Smooth muscle cell (in vitro differentiated cells): ENCODE measurements at regions not wholly inside any gene's neighbourhood (a gene's known extent, or its start where the extent isn't known, plus 50 kb on each side); places are given as distances from the start of the nearest gene placed in this dataset.

ENCODE experiments used
- DNase-seq: peaks from one replicate; lab custom pipeline; 2025; ENCODE audit not compliant: unreplicated experiment; lab: John Stamatoyannopoulos, UW
- H2AFZ ChIP-seq: fragments of 200-600 bp; sonication (generic); 2 replicates; pipeline ENCODE4 v1.6.0; 2016; ENCODE audit warnings: antibody characterized with exemption, low read depth, mild to moderate bottlenecking
- H3F3A ChIP-seq: fragments of 200-600 bp; sonication (generic); 2 replicates; pipeline ENCODE4 v1.6.0; 2017; ENCODE audit warnings: antibody characterized with exemption, low read depth
- H3K27ac ChIP-seq: fragments of 200-600 bp; sonication (generic); 2 replicates; pipeline ENCODE4 v1.5.1; 2016; ENCODE audit warnings: low read depth, mild to moderate bottlenecking
- H3K27me3 ChIP-seq: fragments of 200-600 bp; sonication (generic); 2 replicates; pipeline ENCODE4 v1.6.1; 2016; ENCODE audit warnings: low read depth, mild to moderate bottlenecking
- H3K36me3 ChIP-seq: fragments of 200-600 bp; sonication (generic); 2 replicates; pipeline ENCODE4 v1.5.1; 2016; ENCODE audit warnings: low read depth
- H3K4me1 ChIP-seq: fragments of 200-600 bp; sonication (generic); 2 replicates; pipeline ENCODE4 v1.5.1; 2016; ENCODE audit warnings: low read depth
- H3K4me2 ChIP-seq: fragments of 200-600 bp; sonication (generic); 2 replicates; pipeline ENCODE4 v1.6.0; 2016; ENCODE audit warnings: mild to moderate bottlenecking
- H3K4me3 ChIP-seq: fragments of 200-600 bp; sonication (generic); 2 replicates; pipeline ENCODE4 v1.5.1; 2016; ENCODE audit warnings: mild to moderate bottlenecking
- H3K79me2 ChIP-seq: fragments of 200-600 bp; sonication (generic); 2 replicates; pipeline ENCODE4 v1.6.0; 2016; ENCODE audit warnings: low read depth, mild to moderate bottlenecking
- H3K9ac ChIP-seq: fragments of 200-600 bp; sonication (generic); 2 replicates; pipeline ENCODE4 v1.6.0; 2016; ENCODE audit warnings: low read depth
- H3K9me3 ChIP-seq: fragments of 200-600 bp; sonication (generic); replicated peaks from 2 replicates; pipeline ENCODE4 v1.5.1; 2016; ENCODE audit warnings: low read depth
- H4K20me1 ChIP-seq: fragments of 200-600 bp; sonication (generic); 2 replicates; pipeline ENCODE4 v1.6.0; 2016; ENCODE audit warnings: low read depth
- CTCF ChIP-seq: fragments of 200-600 bp; sonication (generic); IDR thresholded peaks from 2 replicates; pipeline ENCODE4 v1.5.1; 2017; ENCODE audit warnings: borderline replicate concordance, mild to moderate bottlenecking, antibody characterized with exemption; ENCODE audit not compliant: insufficient read depth, poor library complexity, severe bottlenecking
- WGBS: methylation state at CpG from one replicate; pipeline ENCODE4 v1.1.7; 2016; ENCODE audit warnings: low lambda C conversion rate; 5-methylcytosine and 5-hydroxymethylcytosine counted together

- no peak for TF ChIP-seq CTCF
- H3F3A ChIP-seq, result no peaks in the 10 kb centered on the region
- H3K4me3 ChIP-seq, result no peak overlapping the region
- no peaks in the 10 kb centered on the region for H3K27me3 ChIP-seq
- H2AFZ ChIP-seq, result no peak overlapping the region
- H3K79me2 ChIP-seq, result no peaks in the 10 kb centered on the region
- H3K4me1 ChIP-seq, result no peaks in the 10 kb centered on the region
- no peaks in the 10 kb centered on the region for H3K36me3 ChIP-seq
- WGBS, result 96% methylated on average over 8 of the region's 8 CpGs
- H3K9me3 ChIP-seq, result no peaks in the 10 kb centered on the region
- no peaks in the 10 kb centered on the region for H4K20me1 ChIP-seq
- no peak for DNase-seq
- H3K4me2 ChIP-seq, result no peak overlapping the region
- H3K27ac ChIP-seq, result no peak overlapping the region
- H3K9ac ChIP-seq, result no peak overlapping the region
Observed at GRCh38 chr10:21437770-21438382, 87.6 kb downstream of the SKIDA1 start.

- H3F3A ChIP-seq, result no peaks in the 10 kb centered on the region
- H3K9me3 ChIP-seq, result no peaks in the 10 kb centered on the region
- H3K4me3 ChIP-seq, result no peak overlapping the region
- no peak overlapping the region for H3K4me2 ChIP-seq
- 64% methylated on average over 1 of the region's 1 CpG for WGBS
- H3K27ac ChIP-seq, result peak overlapping the region; percentile 64
- no peaks in the 10 kb centered on the region for H3K27me3 ChIP-seq
- H4K20me1 ChIP-seq, result no peaks in the 10 kb centered on the region
- DNase-seq, result no peak
- no peak for TF ChIP-seq CTCF
- H3K79me2 ChIP-seq, result no peaks in the 10 kb centered on the region
- H3K9ac ChIP-seq, result peak overlapping the region; percentile 24
- no peaks in the 10 kb centered on the region for H3K36me3 ChIP-seq
- no peaks in the 10 kb centered on the region for H3K4me1 ChIP-seq
- no peak overlapping the region for H2AFZ ChIP-seq
Observed at GRCh38 chr10:21432266-21432665, 93.2 kb downstream of the SKIDA1 start.

GRCh38 chr10:21431799-21432198, 93.7 kb downstream of the SKIDA1 start:
- DNase-seq, result no peak
- peak overlapping the region; percentile 64 for H3K27ac ChIP-seq
- no peaks in the 10 kb centered on the region for H3K36me3 ChIP-seq
- H3K4me2 ChIP-seq, result no peak overlapping the region
- peak overlapping the region; percentile 13 for H3K9ac ChIP-seq
- no peaks in the 10 kb centered on the region for H3K4me1 ChIP-seq
- WGBS, result 81% methylated on average over 2 of the region's 2 CpGs
- H3K27me3 ChIP-seq, result no peaks in the 10 kb centered on the region
- H3K79me2 ChIP-seq, result no peaks in the 10 kb centered on the region
- H2AFZ ChIP-seq, result no peak overlapping the region
- no peaks in the 10 kb centered on the region for H4K20me1 ChIP-seq
- H3K9me3 ChIP-seq, result no peaks in the 10 kb centered on the region
- H3F3A ChIP-seq, result no peaks in the 10 kb centered on the region
- no peak for TF ChIP-seq CTCF
- no peak overlapping the region for H3K4me3 ChIP-seq

GRCh38 chr10:21427804-21428481, 97.5 kb downstream of the SKIDA1 start:
- H3K9ac ChIP-seq, result no peak overlapping the region
- DNase-seq, result no peak
- WGBS, result 86% methylated on average over 6 of the region's 6 CpGs
- no peaks in the 10 kb centered on the region for H3K27me3 ChIP-seq
- TF ChIP-seq CTCF, result no peak
- H2AFZ ChIP-seq, result no peak overlapping the region
- H3K4me3 ChIP-seq, result no peak overlapping the region
- no peaks in the 10 kb centered on the region for H3F3A ChIP-seq
- H3K4me2 ChIP-seq, result no peak overlapping the region
- no peaks in the 10 kb centered on the region for H3K36me3 ChIP-seq
- no peaks in the 10 kb centered on the region for H3K79me2 ChIP-seq
- H3K27ac ChIP-seq, result no peak overlapping the region
- no peaks in the 10 kb centered on the region for H3K4me1 ChIP-seq
- H3K9me3 ChIP-seq, result no peaks in the 10 kb centered on the region
- no peaks in the 10 kb centered on the region for H4K20me1 ChIP-seq
